ENCODE measurements at regions not wholly inside any gene's neighbourhood (a gene's known extent, or its start where the extent isn't known, plus 50 kb on each side); places are given as distances from the start of the nearest gene placed in this dataset.

DNA sequence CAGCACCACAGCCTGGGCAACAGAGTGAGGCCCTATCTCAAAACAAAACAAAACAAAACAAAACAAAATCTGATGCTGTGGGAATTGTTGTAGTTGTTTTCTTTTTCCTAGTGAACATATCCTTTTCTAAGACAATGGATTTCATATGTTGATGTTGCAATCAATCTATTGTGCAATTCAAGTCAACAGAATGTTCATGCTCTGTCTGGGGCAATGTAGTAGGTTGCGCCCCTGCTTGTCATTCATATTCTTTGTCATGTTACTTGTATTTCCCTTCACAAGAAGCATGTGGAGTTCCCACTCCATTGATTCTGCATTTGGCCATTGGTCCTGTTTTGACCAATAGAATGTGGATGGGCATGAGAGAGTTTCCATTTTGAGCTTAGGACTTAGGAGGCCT, 223.9 kb downstream of the DUSP10 start:
- TF ChIP-seq, protein P1, sequence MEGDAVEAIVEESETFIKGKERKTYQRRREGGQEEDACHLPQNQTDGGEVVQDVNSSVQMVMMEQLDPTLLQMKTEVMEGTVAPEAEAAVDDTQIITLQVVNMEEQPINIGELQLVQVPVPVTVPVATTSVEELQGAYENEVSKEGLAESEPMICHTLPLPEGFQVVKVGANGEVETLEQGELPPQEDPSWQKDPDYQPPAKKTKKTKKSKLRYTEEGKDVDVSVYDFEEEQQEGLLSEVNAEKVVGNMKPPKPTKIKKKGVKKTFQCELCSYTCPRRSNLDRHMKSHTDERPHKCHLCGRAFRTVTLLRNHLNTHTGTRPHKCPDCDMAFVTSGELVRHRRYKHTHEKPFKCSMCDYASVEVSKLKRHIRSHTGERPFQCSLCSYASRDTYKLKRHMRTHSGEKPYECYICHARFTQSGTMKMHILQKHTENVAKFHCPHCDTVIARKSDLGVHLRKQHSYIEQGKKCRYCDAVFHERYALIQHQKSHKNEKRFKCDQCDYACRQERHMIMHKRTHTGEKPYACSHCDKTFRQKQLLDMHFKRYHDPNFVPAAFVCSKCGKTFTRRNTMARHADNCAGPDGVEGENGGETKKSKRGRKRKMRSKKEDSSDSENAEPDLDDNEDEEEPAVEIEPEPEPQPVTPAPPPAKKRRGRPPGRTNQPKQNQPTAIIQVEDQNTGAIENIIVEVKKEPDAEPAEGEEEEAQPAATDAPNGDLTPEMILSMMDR (IDR thresholded peaks at IDR 0.05), result no peak
- no peak for TF ChIP-seq POLR2A (IDR thresholded peaks at IDR 0.05)

Data from Peyer's patch (tissue), 4 donors.